Prostate gland (tissue), 2 donors: ENCODE measurements at regions not wholly inside any gene's neighbourhood (a gene's known extent, or its start where the extent isn't known, plus 50 kb on each side); places are given as distances from the start of the nearest gene placed in this dataset.

Experiments
- POLR2AphosphoS5 ChIP-seq: sonication (generic); formaldehyde crosslinking; IDR thresholded peaks from one replicate; pipeline ENCODE4 v1.6.1; 2017; ENCODE audit warnings: antibody characterized with exemption
- TF ChIP-seq, protein P1 (sequence below), 4 experiments: fragments of 200-600 bp in 2 of 4; fragments of 450-650 bp in 2 of 4; sonication (generic) in 2 of 4; IDR thresholded peaks; 1 replicate in 3 of 4; 2 replicates in 1 of 4; pipeline ENCODE4 v1.5.1; 2016 to 2019; ENCODE audit warnings: antibody characterized with exemption in 4 of 4, mild to moderate bottlenecking in 2 of 4, moderate library complexity in 2 of 4

DNA sequence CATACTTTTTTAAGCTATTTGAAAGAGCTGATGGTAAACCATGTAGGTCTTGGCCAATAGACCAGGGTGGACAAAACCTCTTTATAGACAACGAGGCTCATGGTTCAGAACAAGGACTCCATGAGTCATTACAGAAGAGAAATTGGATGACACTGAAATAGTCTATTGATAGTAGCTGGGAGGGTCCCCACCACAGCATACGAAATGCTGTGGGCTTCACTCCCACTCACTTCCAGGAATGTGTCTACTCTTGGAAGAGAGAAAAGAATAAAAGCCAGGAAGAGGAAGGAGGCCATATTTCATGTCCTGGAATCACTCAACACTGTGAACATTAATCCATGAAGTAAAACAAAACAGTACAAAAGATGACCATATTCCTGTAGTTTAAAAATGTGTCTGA lies 82.3 kb upstream of the MXRA5 start:
- TF ChIP-seq, protein P1, sequence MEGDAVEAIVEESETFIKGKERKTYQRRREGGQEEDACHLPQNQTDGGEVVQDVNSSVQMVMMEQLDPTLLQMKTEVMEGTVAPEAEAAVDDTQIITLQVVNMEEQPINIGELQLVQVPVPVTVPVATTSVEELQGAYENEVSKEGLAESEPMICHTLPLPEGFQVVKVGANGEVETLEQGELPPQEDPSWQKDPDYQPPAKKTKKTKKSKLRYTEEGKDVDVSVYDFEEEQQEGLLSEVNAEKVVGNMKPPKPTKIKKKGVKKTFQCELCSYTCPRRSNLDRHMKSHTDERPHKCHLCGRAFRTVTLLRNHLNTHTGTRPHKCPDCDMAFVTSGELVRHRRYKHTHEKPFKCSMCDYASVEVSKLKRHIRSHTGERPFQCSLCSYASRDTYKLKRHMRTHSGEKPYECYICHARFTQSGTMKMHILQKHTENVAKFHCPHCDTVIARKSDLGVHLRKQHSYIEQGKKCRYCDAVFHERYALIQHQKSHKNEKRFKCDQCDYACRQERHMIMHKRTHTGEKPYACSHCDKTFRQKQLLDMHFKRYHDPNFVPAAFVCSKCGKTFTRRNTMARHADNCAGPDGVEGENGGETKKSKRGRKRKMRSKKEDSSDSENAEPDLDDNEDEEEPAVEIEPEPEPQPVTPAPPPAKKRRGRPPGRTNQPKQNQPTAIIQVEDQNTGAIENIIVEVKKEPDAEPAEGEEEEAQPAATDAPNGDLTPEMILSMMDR (IDR thresholded peaks at IDR 0.05), result no peak
- no peak for TF ChIP-seq POLR2AphosphoS5
